Hepatocyte (in vitro differentiated cells): ENCODE measurements at regions not wholly inside any gene's neighbourhood (a gene's known extent, or its start where the extent isn't known, plus 50 kb on each side); places are given as distances from the start of the nearest gene placed in this dataset.

ENCODE experiments used
- DNase-seq: peaks from one replicate; pipeline ENCODE4 v3.0.0-alpha.2; 2016; ENCODE audit warnings: low spot score
- H2AFZ ChIP-seq: fragments of 200-600 bp; sonication (generic); 2 replicates; pipeline ENCODE4 v1.6.0; 2016; ENCODE audit warnings: antibody characterized with exemption, mild to moderate bottlenecking
- H3K27ac ChIP-seq: fragments of 200-600 bp; sonication (generic); 2 replicates; pipeline ENCODE4 v1.5.1; 2016; ENCODE audit warnings: mild to moderate bottlenecking
- H3K27me3 ChIP-seq: fragments of 200-600 bp; sonication (generic); 2 replicates; pipeline ENCODE4 v1.6.1; 2016
- H3K36me3 ChIP-seq: fragments of 200-600 bp; sonication (generic); replicated peaks from 2 replicates; pipeline ENCODE4 v1.5.1; 2016; ENCODE audit warnings: low read depth; ENCODE audit not compliant: insufficient read depth
- H3K4me1 ChIP-seq: fragments of 200-600 bp; sonication (generic); 2 replicates; pipeline ENCODE4 v1.5.1; 2016; ENCODE audit warnings: mild to moderate bottlenecking, moderate library complexity; ENCODE audit not compliant: insufficient read depth
- H3K4me2 ChIP-seq: fragments of 200-600 bp; sonication (generic); 2 replicates; pipeline ENCODE4 v1.6.0; 2016
- H3K4me3 ChIP-seq: fragments of 200-600 bp; sonication (generic); 2 replicates; pipeline ENCODE4 v1.5.1; 2016; ENCODE audit warnings: mild to moderate bottlenecking
- H3K79me2 ChIP-seq: fragments of 200-600 bp; sonication (generic); 2 replicates; pipeline ENCODE4 v1.6.0; 2017; ENCODE audit warnings: mild to moderate bottlenecking
- H3K9me2 ChIP-seq: fragments of 200-600 bp; sonication (generic); replicated peaks from 2 replicates; pipeline ENCODE4 v1.6.0; 2017; ENCODE audit warnings: mild to moderate bottlenecking; ENCODE audit not compliant: insufficient read depth
- H3K9me3 ChIP-seq: fragments of 200-600 bp; sonication (generic); 2 replicates; pipeline ENCODE4 v1.5.1; 2016; ENCODE audit warnings: low read depth, mild to moderate bottlenecking
- H4K20me1 ChIP-seq: fragments of 200-600 bp; sonication (generic); 2 replicates; pipeline ENCODE4 v1.6.0; 2016; ENCODE audit warnings: mild to moderate bottlenecking; ENCODE audit not compliant: insufficient read depth, poor library complexity, severe bottlenecking
- CTCF ChIP-seq: fragments of 200-600 bp; sonication (generic); IDR thresholded peaks from 2 replicates; pipeline ENCODE4 v1.5.1; 2016; ENCODE audit warnings: antibody characterized with exemption, mild to moderate bottlenecking; ENCODE audit not compliant: poor library complexity
- EZH2 ChIP-seq: fragments of 200-600 bp; sonication (generic); IDR thresholded peaks from 2 replicates; pipeline ENCODE4 v1.6.1; 2016; ENCODE audit warnings: antibody characterized with exemption, mild to moderate bottlenecking, borderline replicate concordance
- EZH2phosphoT487 ChIP-seq: fragments of 200-600 bp; sonication (generic); IDR thresholded peaks from one replicate; pipeline ENCODE4 v1.6.1; 2018; ENCODE audit warnings: antibody characterized with exemption, mild to moderate bottlenecking, low read depth, moderate library complexity; ENCODE audit not compliant: unreplicated experiment, severe bottlenecking
- WGBS: methylation state at CpG from one replicate; pipeline ENCODE4 v1.1.6; 2016; ENCODE audit warnings: low lambda C conversion rate; ENCODE audit errors: missing lambda C conversion rate; 5-methylcytosine and 5-hydroxymethylcytosine counted together

- Histone ChIP-seq H4K20me1 (no peaks in the 10 kb centered on the region), H3K9me2 (no peaks in the 10 kb centered on the region)
- WGBS, result 66% methylated on average over 1 of the region's 1 CpG
Measured at GRCh38 chr18:40849886-40850285, 1105.1 kb upstream of the PIK3C3 start.

GRCh38 chr18:40841467-40841866 lies 1113.6 kb upstream of the PIK3C3 start:
- H3K9me3 ChIP-seq, result no peaks in the 10 kb centered on the region
- no peaks in the 10 kb centered on the region for H4K20me1 ChIP-seq
- H3K4me1 ChIP-seq, result no peaks in the 10 kb centered on the region
- no peak overlapping the region for H3K4me2 ChIP-seq
- no peak overlapping the region for H3K4me3 ChIP-seq
- H3K27me3 ChIP-seq, result no peaks in the 10 kb centered on the region
- TF ChIP-seq EZH2 (no peak), EZH2phosphoT487 (no peak), CTCF (no peak)
- H3K79me2 ChIP-seq, result no peaks in the 10 kb centered on the region
- no peaks in the 10 kb centered on the region for H3K36me3 ChIP-seq
- H3K27ac ChIP-seq, result no peak overlapping the region
- H2AFZ ChIP-seq, result no peak overlapping the region
- no peak for DNase-seq
- H3K9me2 ChIP-seq, result no peaks in the 10 kb centered on the region

More at GRCh38 chr18:40849886-40850285, 1105.1 kb upstream of the PIK3C3 start:
- H3K4me1 ChIP-seq, result no peaks in the 10 kb centered on the region
- no peaks in the 10 kb centered on the region for H3K9me3 ChIP-seq
- H3K27me3 ChIP-seq, result no peaks in the 10 kb centered on the region
- DNase-seq, result no peak
- H2AFZ ChIP-seq, result no peak overlapping the region
- no peak overlapping the region for H3K4me2 ChIP-seq
- TF ChIP-seq EZH2phosphoT487 (no peak), CTCF (no peak), EZH2 (no peak)
- H3K36me3 ChIP-seq, result no peaks in the 10 kb centered on the region
- no peak overlapping the region for H3K27ac ChIP-seq
- no peak overlapping the region for H3K4me3 ChIP-seq
- H3K79me2 ChIP-seq, result no peaks in the 10 kb centered on the region

DNA sequence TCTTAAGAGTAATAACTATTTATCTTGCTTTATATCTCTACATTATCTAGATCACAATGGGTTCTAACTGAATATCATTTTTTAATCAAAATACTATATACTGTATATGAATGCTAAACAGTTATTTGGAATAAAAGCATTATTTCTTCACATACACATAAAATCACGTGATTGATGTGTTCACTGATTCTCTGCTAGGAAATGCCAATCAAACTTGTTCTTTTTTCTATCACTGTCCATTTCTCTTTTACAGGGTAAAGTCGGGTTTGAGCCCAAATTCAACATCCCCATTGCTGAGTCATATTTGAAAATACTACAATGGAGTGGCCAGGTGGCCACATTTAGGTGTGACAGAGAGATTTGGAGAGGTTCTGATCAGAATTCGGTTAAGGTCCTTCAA lies 1114.0 kb upstream of the PIK3C3 start:
- no peak overlapping the region for H2AFZ ChIP-seq
- H3K27ac ChIP-seq, result no peak overlapping the region
- no peaks in the 10 kb centered on the region for H3K9me3 ChIP-seq
- 77% methylated on average over 3 of the region's 3 CpGs for WGBS
- no peaks in the 10 kb centered on the region for H3K36me3 ChIP-seq
- H3K4me2 ChIP-seq, result no peak overlapping the region
- no peaks in the 10 kb centered on the region for H4K20me1 ChIP-seq
- no peaks in the 10 kb centered on the region for H3K27me3 ChIP-seq
- no peak for DNase-seq
- TF ChIP-seq EZH2, result no peak
- no peak for TF ChIP-seq CTCF
- TF ChIP-seq EZH2phosphoT487, result no peak
- no peaks in the 10 kb centered on the region for H3K9me2 ChIP-seq
- H3K4me3 ChIP-seq, result no peak overlapping the region
- no peaks in the 10 kb centered on the region for H3K4me1 ChIP-seq
- no peaks in the 10 kb centered on the region for H3K79me2 ChIP-seq

- H3K79me2 ChIP-seq, result no peaks in the 10 kb centered on the region
- WGBS, result 81% methylated on average over 3 of the region's 3 CpGs
- no peaks in the 10 kb centered on the region for H3K4me1 ChIP-seq
- TF ChIP-seq EZH2, result no peak
- no peak for TF ChIP-seq CTCF
- H3K36me3 ChIP-seq, result no peaks in the 10 kb centered on the region
- H3K27ac ChIP-seq, result no peak overlapping the region
- H3K4me2 ChIP-seq, result no peak overlapping the region
- no peaks in the 10 kb centered on the region for H4K20me1 ChIP-seq
- H2AFZ ChIP-seq, result no peak overlapping the region
- H3K27me3 ChIP-seq, result no peaks in the 10 kb centered on the region
- H3K9me2 ChIP-seq, result no peaks in the 10 kb centered on the region
- no peak for DNase-seq
- H3K9me3 ChIP-seq, result no peaks in the 10 kb centered on the region
- H3K4me3 ChIP-seq, result no peak overlapping the region
Measured at GRCh38 chr18:40832362-40832761, 1122.7 kb upstream of the PIK3C3 start.
